Tibial nerve (tissue), 4 donors: ENCODE measurements at regions not wholly inside any gene's neighbourhood (a gene's known extent, or its start where the extent isn't known, plus 50 kb on each side); places are given as distances from the start of the nearest gene placed in this dataset.

Source experiments
- CTCF ChIP-seq, 5 experiments: fragments of 200-600 bp in 3 of 5; fragments of 450-650 bp in 2 of 5; sonication (generic) in 3 of 5; IDR thresholded peaks; one replicate each; pipeline ENCODE4 v1.5.1; 2016 to 2019; ENCODE audit warnings: antibody characterized with exemption in 5 of 5, mild to moderate bottlenecking in 3 of 5, moderate library complexity in 2 of 5
- EP300 ChIP-seq, 2 donors: sonication (generic); formaldehyde crosslinking; IDR thresholded peaks; one replicate each; pipeline ENCODE4 v1.6.1; 2017; ENCODE audit warnings: antibody characterized with exemption in 2 of 2, mild to moderate bottlenecking in 1 of 2
- POLR2A ChIP-seq, 2 donors: fragments of 450-650 bp; IDR thresholded peaks; one replicate each; pipeline ENCODE4 v1.6.1; 2017; ENCODE audit warnings: antibody characterized with exemption in 2 of 2, mild to moderate bottlenecking in 2 of 2, moderate library complexity in 2 of 2

GRCh38 chr13:72050251-72050650 is 183.2 kb upstream of the DACH1 start:
- TF ChIP-seq CTCF (IDR thresholded peaks at IDR 0.05) (no peak), POLR2A (IDR thresholded peaks at IDR 0.05) (no peak), EP300 (IDR thresholded peaks at IDR 0.05) (no peak)
